ENCODE measurements at regions not wholly inside any gene's neighbourhood (a gene's known extent, or its start where the extent isn't known, plus 50 kb on each side); places are given as distances from the start of the nearest gene placed in this dataset.

DNA sequence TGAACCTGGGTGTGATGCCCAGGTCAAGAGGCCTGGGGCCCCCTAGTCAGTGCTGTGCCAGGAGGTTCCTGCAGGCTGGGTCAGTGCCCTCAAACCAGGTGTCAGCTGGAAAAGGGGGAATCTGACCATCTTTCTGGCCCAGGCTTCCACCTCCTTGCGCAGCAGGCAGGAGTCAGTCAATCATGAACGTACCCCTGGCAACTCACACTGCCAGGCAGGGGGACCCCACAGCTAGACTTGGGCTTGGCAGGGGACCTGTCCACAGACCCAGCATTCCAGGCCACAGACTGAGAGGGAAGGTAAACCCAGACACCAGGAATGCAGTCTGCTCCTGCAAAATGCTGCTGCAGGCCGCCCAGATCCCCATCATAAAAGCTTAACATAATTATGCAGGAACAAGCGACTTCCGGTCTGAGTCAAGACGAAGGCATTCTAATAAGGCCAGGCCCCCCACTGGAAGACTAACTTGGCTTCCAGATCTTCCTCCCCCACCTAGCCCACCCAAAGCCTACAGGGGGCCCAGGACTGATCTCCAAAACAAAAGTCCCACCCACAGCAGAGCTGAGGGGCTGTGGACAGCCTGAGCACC, 156.3 kb downstream of the BCOR start:
- DNase-seq, result peak; percentile 10

- DNase-seq, result no peak
Measured at GRCh38 chrX:39944416-39944815, 153.3 kb downstream of the BCOR start.

DNA sequence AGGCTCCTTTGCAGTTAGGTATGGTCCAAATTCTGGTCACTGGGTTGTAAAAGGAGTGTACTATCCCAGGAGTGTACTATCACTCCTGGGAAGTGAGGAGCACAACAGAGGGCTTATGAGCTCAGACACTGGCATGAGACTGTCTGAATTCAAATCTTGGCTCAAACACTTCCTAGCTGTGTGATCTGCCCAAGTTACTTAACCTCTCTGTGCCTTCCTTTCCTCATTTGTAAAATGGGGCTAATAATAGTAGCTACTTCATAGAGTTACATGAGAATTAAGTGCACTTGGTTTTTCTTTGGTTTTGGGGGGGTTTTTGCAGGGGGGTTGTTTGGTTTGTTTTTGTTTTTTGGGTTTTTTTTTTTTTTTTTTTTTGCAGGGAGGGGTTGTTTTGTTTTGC, 152.0 kb downstream of the BCOR start:
- no peak for DNase-seq

DNA sequence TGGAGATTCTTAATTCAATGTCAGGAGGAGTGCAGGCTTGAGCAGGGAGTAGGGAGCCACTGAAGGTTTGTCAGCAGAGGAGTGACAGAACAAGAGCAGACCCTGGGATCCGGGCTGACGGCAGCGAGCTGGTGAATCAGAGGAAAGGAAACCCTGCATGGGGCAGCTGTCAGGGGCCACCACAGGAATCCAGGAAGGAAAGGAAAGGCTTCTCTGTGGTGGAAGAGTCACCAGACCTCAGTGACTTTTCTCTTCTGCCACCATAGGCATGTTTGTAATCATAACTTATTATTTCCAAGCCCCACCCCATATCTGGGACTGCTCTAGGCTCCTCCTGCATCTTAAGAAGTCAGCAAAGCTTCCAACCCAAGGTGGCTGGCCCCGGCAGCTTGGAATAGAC, 150.9 kb downstream of the BCOR start:
- no peak for DNase-seq

DNA sequence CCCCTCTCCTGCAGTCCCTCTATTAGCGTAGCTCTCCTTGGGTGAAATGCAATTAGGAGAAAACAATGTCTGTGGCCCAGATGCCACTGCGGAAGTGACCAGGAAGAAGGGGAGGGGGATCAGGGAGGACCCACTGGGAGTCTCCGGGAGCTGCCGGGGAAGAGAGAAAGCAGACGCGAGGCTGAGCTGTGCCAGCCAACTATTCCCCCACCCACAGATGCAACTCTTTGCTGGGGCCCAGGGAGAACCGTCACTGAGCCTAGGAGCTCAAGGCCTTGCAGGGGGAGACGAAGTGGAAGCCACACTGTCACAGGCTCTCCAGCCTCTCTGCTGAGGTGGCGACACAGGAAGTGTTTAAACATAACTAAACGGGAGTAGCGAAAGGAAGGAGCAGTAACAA, 149.2 kb downstream of the BCOR start:
- no peak for DNase-seq

- DNase-seq, result no peak
Measured at GRCh38 chrX:39950018-39950688, 147.6 kb downstream of the BCOR start.

DNA sequence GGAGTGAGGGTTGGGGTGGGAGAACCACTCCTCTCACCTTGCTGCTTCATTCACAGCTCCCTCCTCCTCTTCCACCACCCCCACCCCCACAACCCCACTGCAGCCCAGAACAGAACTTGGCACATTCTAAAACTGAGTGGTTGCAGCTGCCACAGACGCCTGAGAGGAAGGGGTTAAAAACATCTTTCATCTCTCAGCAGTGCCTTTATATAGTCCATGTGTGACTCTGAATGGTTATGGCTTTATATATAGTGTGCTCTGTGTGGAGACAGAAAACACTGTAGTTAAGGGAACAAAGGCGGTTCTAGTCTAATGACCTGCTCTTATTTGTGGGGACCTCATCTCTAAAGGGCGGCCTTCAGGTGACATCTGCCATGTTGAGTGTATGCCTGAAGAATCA, 144.8 kb downstream of the BCOR start:
- DNase-seq, result no peak

- DNase-seq, result no peak
Measured at GRCh38 chrX:39953879-39954278, 143.9 kb downstream of the BCOR start.

DNA sequence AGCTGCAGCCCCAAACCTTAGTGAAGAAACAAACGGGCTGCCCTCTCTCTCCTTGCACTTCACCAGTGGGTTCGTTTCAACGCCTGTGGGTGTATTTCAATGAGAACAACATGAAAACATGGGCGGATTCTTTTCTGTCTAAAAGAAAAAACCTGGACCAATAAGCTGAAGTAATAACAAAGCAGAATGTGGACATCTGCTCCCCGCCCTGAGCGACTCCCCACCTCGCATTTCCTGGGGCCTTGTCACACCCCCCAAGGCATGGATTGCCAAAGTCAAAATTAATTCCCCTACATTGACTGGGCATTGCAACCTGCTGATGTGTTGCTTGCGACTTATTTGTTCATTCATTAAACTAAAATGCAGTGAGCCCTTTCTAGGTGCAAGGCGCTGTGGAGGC, 142.9 kb downstream of the BCOR start:
- no peak for DNase-seq

DNA sequence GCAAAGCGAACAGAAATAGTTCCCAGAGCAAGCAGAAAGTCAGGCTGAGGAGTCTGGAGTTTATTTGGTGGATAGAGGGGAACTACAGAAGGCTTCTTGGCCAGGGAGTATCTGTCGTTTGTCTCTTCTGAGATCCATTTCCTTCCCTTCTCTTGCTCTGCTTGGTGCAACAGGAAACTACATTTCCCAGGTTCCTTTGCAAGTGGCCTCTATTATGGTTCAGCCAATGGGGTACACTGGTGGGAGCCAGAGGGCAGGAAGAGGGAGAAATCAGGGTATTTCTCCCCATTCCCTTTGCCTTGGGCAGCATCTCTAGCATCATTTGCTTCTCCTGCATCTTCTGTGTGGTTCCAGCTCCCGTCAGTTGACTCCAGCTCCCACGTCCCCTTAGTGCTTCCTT, 142.1 kb downstream of the BCOR start:
- DNase-seq, result no peak

DNA sequence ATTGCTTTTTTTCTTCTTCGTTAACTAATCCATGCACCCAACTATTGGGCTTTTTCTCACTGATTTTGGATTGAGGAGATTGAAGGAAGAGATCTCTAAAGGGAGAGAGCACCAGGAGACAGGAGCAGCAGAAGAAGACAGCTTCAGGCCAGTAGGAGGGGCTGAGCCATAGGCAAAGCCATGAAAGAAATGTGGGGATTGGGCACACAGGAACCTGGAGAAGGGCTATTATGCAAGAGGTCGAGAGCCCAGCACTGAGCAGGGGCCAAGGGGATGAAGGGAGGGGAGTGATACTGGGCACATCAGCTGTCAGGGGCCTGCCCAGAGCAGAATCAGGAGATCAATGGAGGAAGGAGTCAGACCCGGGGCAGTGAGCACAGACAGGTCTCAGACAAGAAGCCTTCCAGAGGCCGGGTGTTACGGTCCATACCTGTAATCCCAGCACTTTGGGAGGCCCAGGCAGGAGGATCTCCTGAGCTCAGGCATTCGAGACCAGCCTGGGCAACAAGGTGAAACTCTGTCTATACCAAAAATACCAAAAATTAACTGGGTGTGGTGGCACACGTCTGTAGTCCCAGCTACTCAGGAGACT, 140.9 kb downstream of the BCOR start:
- DNase-seq, result no peak

- no peak for DNase-seq
Measured at GRCh38 chrX:39957816-39958566, 139.8 kb downstream of the BCOR start.

DNA sequence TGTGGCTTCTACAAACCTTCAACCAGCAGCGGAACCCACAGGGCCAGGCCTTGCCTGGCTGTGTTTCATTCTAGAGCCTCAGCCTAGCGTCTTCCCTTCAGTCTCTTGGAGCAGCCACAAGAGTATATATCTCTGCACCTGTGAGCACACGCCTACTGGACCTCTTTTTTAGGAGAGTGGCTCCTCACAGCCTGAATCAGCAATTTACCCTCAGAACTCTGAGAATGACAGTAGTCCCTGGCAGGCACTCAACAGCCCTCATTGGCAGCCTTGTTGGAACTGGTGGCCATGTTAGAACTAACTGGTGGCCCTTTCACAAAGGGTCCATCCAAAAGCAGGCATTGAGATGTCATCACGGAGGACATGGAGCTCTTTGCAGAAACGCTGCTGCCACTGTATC, 138.9 kb downstream of the BCOR start:
- no peak for DNase-seq

DNA sequence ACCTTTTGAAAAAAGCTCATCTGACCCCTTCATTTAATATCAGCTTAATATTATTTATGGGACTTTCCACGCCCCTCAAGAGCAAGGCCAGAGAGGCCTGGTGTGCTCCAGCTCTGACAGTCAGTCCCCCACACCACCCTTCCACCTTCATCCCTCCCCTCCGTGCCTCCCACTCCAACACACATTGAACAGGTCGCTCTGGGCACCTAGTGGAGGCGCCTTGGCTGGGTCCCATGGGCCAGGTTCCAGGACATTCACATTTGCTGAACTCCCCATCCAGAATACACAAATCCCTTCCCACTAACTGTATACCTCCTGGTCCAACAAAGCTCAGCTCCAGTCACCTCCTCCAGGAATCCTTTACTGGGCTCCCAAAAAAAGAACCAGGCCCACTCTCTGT, 137.5 kb downstream of the BCOR start:
- DNase-seq, result no peak

DNA sequence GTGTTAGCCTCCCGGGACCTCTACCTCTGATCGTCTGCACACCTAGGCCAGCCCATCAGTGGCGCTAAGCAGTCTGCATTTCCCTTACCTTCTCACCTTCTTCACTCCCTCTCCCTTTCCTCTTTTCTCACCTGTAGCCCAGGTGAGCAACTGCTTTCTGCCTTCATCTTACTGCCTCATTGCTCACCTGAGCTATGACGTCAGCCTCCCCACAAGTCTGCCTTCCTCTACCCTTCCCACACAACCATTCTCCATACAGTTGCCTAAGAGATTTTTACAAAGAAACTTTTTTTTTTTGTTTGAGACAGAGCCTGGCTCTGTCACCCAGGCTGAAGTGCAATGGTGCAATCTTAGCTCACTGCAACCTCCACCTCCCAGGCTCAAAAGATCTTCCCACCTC, 136.3 kb downstream of the BCOR start:
- DNase-seq, result no peak

DNA sequence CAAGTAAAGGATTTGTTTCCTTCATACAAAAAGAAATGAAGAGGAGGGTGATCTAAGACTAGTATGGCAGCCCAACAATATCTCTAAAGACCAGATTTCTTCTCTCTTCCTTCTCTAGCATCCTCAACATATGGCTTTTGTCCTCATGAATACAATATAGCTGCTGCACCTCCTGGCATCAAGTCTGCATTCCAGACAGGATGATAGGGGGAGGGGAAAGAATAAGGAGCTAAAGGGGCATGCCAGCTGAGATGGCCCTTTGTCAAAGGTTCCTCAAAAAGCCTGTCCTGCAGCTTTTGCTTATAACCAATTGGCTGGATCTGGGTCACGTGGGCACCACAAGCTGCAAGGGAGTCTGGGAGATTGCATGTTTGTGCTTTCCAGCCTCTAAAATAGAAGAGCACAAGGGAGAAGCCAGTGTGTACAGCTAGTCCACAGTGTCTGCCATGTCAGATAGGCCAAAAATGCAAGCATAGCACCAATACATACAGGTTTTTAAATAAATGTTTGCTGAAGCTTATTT, 132.6 kb downstream of the BCOR start:
- DNase-seq, result no peak

DNA sequence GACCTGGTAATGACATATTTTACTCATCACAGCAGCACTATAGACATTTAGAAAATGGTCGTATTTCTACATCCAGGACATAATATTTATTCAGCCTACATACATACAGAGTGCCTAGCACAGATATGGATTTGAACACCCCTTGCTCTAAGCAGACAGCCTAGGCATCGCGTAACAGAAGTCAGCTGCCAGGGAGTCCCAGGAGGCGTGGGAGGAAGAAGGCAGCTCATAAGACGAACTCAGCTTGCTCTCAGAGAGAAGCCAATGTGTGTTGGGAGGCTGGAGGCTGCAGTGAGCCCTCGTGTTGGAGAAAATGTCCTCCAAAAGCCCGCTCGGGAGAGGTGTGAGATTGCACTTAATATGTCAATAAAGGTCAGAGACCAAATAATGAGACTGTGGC, 131.6 kb downstream of the BCOR start:
- DNase-seq, result no peak

DNA sequence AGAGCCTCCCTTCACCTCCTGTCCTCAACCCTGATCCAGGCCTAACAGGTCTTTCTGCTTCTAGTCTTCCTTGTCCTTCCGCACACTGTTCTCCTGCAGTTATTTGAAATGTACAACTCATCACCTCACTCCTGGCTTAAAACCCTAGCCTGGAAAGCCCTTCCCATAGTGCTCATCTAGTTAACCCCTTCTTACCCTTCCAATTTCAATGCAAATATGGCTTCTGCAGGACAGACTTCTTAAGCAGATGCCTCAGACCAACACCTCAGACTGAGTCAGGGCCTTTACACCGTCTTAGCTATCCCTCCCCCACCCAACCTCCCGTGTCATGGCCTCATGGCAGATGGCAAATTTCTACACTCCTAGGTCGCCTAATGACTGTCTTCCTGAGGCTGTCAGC, 130.4 kb downstream of the BCOR start:
- DNase-seq, result no peak

DNA sequence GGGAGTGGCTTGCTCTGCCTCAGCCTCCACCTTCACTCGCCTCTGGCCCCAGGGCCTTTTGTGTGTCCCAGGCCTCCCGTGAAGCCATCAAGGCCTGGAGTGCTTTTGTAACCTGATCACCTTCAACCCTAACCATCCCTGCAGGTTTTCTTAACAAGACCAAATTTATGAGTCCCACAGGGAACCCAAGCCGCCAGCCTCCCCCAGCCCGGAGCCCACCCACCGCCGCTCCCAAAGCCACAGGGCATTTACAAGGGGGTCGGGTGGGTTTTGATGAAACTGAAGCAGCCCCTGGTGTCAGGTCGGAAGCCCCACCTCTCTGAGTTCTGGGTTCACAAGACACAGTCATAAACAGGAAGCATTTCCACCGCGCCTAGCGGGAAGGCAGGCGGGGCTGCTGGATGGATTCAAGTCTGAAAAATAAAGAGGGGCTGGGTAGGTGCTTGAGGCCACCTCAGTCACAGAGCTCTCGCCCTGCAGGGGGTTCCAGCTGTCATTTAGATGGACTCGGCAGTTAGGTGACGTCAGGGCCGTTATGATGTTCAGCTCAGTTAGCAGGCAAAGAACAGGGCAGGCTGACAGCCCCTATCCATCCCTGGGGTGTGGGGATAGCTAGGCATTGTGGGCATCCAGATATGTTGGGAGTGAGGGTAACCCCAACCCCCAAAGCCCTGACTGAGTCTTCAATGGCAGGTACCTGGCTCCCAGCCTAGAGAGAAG, 128.5 kb downstream of the BCOR start:
- DNase-seq, result peak; percentile 35

DNA sequence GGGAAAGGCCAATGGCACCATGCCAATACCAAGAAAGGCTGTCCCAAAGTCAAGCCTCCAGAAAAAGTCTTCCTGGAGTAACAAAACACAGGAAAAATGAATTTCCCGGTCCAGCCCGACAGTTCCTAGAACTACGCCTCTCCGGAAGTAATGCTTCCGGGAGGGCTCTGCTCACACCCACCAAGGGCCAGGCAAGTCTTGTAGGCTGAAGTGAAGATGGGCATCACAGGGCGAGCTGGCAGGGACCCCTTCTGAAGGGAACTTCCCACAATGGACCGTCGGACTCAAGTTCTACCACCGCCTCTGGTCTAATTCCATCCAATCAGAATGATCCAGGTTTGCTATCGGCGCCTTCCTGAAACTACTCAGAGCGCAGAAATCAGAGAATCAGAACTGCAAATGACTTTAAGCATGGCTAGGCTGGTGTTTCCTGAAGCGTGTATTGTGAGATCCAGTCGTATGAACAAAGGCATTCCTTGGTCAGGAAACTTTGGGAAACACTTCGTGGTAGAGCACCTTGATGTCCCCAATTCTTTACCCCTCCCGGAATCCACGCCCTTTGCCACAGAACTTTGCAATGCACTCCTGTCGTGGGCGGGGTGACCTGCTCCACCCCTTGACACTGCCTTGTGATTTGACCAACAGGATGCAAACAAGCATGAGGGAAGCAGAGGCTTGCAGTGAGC, 127.8 kb downstream of the BCOR start:
- no peak for DNase-seq

GRCh38 chrX:39971760-39972159, 126.0 kb downstream of the BCOR start:
- no peak for DNase-seq

DNA sequence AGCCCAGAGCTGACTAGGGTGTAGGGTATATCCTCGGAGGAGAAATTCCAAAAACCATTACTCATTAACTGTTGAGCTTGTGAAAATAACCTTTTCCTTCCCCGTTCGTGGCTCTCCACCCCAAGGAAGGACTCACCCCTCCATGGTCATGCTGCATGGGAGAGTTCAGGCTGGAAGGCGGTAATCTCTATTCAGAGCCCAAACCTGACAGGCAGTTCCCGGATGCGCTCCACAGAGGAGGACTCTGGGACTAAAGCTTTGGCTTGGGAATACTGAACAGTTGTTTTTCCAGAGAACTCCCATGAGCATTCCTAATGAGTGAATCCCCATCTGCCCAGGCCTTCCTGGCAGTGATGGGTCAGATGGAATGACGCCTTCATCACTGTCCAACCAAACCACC, 125.4 kb downstream of the BCOR start:
- DNase-seq, result no peak

DNA sequence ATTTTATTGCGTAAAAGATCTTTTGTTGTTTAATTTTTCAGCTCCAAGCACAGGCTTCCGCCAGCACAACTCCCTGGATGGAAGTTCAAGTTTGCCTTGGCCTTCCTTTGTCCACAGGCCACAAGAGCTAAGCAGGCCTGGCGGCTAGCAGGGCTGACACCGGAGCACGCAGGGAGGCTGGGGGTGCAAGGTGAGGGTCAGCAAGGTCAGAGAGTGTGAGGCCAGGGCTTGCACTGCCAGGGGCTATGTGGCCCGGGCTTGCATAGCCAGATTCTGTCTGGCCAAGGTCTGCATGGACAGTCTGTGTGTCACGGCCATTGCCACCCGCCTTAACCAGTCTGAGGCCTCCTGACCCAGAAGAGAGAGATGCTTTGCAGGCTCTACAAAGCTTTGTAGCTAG, 123.9 kb downstream of the BCOR start:
- DNase-seq, result no peak
